Brain pericyte (primary cell): ENCODE measurements at regions not wholly inside any gene's neighbourhood (a gene's known extent, or its start where the extent isn't known, plus 50 kb on each side); places are given as distances from the start of the nearest gene placed in this dataset.

Source experiments
- DNase-seq: peaks from one replicate; pipeline ENCODE4 v3.0.0-alpha.2; 2012; ENCODE audit warnings: low read depth, low spot score

GRCh38 chr1:94617957-94618739 lies 76.6 kb upstream of the F3 start:
- no peak for DNase-seq

GRCh38 chr1:94617134-94617805 lies 75.7 kb upstream of the F3 start:
- no peak for DNase-seq

- DNase-seq = no peak
Observed at GRCh38 chr1:94616506-94616905, 74.9 kb upstream of the F3 start.

GRCh38 chr1:94614996-94615395 lies 73.4 kb upstream of the F3 start:
- no peak for DNase-seq

- DNase-seq = no peak
Observed at GRCh38 chr1:94614168-94614815, 72.7 kb upstream of the F3 start.

- no peak for DNase-seq
Observed at GRCh38 chr1:94612525-94613204, 71.1 kb upstream of the F3 start.

- DNase-seq = no peak
Observed at GRCh38 chr1:94611681-94612475, 70.3 kb upstream of the F3 start.

- no peak for DNase-seq
Observed at GRCh38 chr1:94609619-94610018, 68.1 kb upstream of the F3 start.

- no peak for DNase-seq
Observed at GRCh38 chr1:94608852-94609530, 67.4 kb upstream of the F3 start.

- no peak for DNase-seq
Observed at GRCh38 chr1:94608142-94608851, 66.7 kb upstream of the F3 start.

GRCh38 chr1:94607398-94607797 lies 65.8 kb upstream of the F3 start:
- no peak for DNase-seq

GRCh38 chr1:94606471-94606870 lies 64.9 kb upstream of the F3 start:
- DNase-seq = no peak

GRCh38 chr1:94603663-94604062 lies 62.1 kb upstream of the F3 start:
- DNase-seq = no peak

GRCh38 chr1:94602802-94603625 lies 61.5 kb upstream of the F3 start:
- no peak for DNase-seq

GRCh38 chr1:94602316-94602715 lies 60.8 kb upstream of the F3 start:
- no peak for DNase-seq

GRCh38 chr1:94600556-94600955 lies 59.0 kb upstream of the F3 start:
- DNase-seq = no peak

- no peak for DNase-seq
Observed at GRCh38 chr1:94599095-94599813, 57.7 kb upstream of the F3 start.

GRCh38 chr1:94597701-94598100 lies 56.1 kb upstream of the F3 start:
- no peak for DNase-seq

GRCh38 chr1:94596260-94596659 lies 54.7 kb upstream of the F3 start:
- DNase-seq = no peak
